SK-N-SH treated with all-trans-retinoic acid at 6 μM for 48 hours (cell line): ENCODE measurements at regions not wholly inside any gene's neighbourhood (a gene's known extent, or its start where the extent isn't known, plus 50 kb on each side); places are given as distances from the start of the nearest gene placed in this dataset.

Experiments used
- CSDC2 ChIP-seq: fragments of 250-450 bp; sonication (Bioruptor Pico); IDR thresholded peaks from 2 replicates; pipeline ENCODE4 v1.5.0; 2020; ENCODE audit warnings: mild to moderate bottlenecking, moderate library complexity
- GLIS3 ChIP-seq: fragments of 250-450 bp; sonication (Bioruptor Pico); IDR thresholded peaks from 2 replicates; pipeline ENCODE4 v1.5.0; 2020; ENCODE audit warnings: mild to moderate bottlenecking, moderate library complexity
- PPARA ChIP-seq: fragments of 250-450 bp; sonication (Bioruptor Pico); IDR thresholded peaks from 2 replicates; pipeline ENCODE4 v1.5.0; 2020; ENCODE audit warnings: mild to moderate bottlenecking, borderline replicate concordance
- RARB ChIP-seq: fragments of 250-450 bp; sonication (Bioruptor Pico); IDR thresholded peaks from 2 replicates; pipeline ENCODE4 v1.8.0; 2021; ENCODE audit warnings: mild to moderate bottlenecking, moderate library complexity
- TF ChIP-seq, protein P1 (sequence below): fragments of 250-450 bp; sonication (Bioruptor Pico); IDR thresholded peaks from 2 replicates; pipeline ENCODE4 v1.8.0; 2021; ENCODE audit warnings: low read depth, mild to moderate bottlenecking, moderate library complexity, borderline replicate concordance

DNA sequence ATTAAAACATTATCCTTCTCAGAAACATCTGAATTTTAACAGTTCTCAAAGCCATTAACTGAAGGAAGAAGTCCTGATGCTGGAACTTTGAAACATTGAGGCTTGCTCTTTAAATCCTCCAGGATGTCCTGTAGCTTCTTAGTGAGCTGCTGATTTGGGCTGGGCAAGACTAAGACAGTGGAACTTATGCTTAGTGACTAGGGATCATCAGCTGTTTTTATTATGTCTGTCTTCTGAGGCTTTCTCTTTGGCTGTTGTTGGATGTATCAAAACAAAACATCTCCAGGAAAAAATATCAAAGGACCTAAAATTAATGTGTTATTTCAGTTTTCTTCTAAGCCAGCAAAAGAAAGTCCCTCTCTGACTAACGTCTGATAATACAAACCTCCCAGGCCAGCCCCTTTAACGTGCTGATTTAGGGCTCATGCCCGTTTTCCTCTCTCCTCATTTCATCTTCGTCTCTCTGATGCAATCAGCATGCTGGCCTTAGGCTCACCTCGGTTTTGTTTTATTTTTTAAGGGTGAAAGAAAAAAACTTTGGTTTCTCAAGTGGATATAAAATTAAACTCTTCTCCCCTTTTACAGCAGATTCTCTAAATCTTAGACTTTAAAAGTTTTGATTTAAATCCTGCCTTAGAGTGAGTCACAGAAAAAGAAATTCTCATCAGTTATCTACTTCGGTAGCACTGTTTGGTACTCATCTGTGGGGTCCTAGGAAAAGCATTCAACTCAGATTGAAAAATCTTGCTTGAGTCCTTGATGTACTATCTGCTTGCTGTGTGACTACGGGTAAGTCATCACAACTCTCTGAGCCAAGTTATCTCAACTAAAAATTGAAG is 106.2 kb upstream of the CCDC91 start:
- TF ChIP-seq, protein P1, sequence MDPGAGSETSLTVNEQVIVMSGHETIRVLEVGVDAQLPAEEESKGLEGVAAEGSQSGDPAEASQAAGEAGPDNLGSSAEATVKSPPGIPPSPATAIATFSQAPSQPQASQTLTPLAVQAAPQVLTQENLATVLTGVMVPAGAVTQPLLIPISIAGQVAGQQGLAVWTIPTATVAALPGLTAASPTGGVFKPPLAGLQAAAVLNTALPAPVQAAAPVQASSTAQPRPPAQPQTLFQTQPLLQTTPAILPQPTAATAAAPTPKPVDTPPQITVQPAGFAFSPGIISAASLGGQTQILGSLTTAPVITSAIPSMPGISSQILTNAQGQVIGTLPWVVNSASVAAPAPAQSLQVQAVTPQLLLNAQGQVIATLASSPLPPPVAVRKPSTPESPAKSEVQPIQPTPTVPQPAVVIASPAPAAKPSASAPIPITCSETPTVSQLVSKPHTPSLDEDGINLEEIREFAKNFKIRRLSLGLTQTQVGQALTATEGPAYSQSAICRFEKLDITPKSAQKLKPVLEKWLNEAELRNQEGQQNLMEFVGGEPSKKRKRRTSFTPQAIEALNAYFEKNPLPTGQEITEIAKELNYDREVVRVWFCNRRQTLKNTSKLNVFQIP (CRISPR knock-in tag), result no peak
- no peak for TF ChIP-seq PPARA
- no peak for TF ChIP-seq GLIS3 (CRISPR knock-in tag)
- no peak for TF ChIP-seq RARB
- no peak for TF ChIP-seq CSDC2 (CRISPR knock-in tag)
